ENCODE measurements at regions not wholly inside any gene's neighbourhood (a gene's known extent, or its start where the extent isn't known, plus 50 kb on each side); places are given as distances from the start of the nearest gene placed in this dataset.
"Not testable (repeated sequence)": the region's sequence is repeated elsewhere in the genome, so short reads cannot be mapped to it uniquely, and the experiment has no call there.

GRCh38 chr9:111271047-111271446, 59.0 kb downstream of the OR2K2 start:
- H3K27ac ChIP-seq (ENCODE audit: low read depth in 1 of 2, low read length in 2 of 2), result no peak overlapping the region
- 92% methylated on average over 2 of the region's 2 CpGs for WGBS
- no peak overlapping the region for H3K4me3 ChIP-seq (ENCODE audit: low read depth in 1 of 3, low read length in 3 of 3)
- no peaks in the 10 kb centered on the region for H3K4me1 ChIP-seq (ENCODE audit: control insufficient read depth in 4 of 4, insufficient read depth in 4 of 4, low read length in 3 of 4)
- H3K27me3 ChIP-seq (ENCODE audit: control insufficient read depth in 4 of 4, insufficient read depth in 4 of 4, low read length in 3 of 4), result no peaks in the 10 kb centered on the region
- no peaks in the 10 kb centered on the region for H3K36me3 ChIP-seq (ENCODE audit: control insufficient read depth in 4 of 4, insufficient read depth in 3 of 4, low read depth in 1 of 4, low read length in 3 of 4)
- DNase-seq (ENCODE audit: low spot score), result no peak
- TF ChIP-seq JUND (IDR thresholded peaks at IDR 0.05) (no peak), SP1 (IDR thresholded peaks at IDR 0.05) (no peak), MAX (IDR thresholded peaks at IDR 0.05) (no peak), RXRA (IDR thresholded peaks at IDR 0.05) (no peak)
- H3K9me3 ChIP-seq (ENCODE audit: control insufficient read depth in 4 of 4, low read length in 3 of 4), result no peaks in the 10 kb centered on the region
- no peak overlapping the region for H3K9ac ChIP-seq (ENCODE audit: low read depth in 1 of 2, low read length in 2 of 2)

- not testable (repeated sequence) for DNase-seq (ENCODE audit: low spot score); H3K27me3 ChIP-seq (ENCODE audit: control insufficient read depth in 4 of 4, insufficient read depth in 4 of 4, low read length in 3 of 4); H3K4me1 ChIP-seq (ENCODE audit: control insufficient read depth in 4 of 4, insufficient read depth in 4 of 4, low read length in 3 of 4); H3K27ac ChIP-seq (ENCODE audit: low read depth in 1 of 2, low read length in 2 of 2); H3K36me3 ChIP-seq (ENCODE audit: control insufficient read depth in 4 of 4, insufficient read depth in 3 of 4, low read depth in 1 of 4, low read length in 3 of 4); H3K9ac ChIP-seq (ENCODE audit: low read depth in 1 of 2, low read length in 2 of 2); H3K4me3 ChIP-seq (ENCODE audit: low read depth in 1 of 3, low read length in 3 of 3); H3K9me3 ChIP-seq (ENCODE audit: control insufficient read depth in 4 of 4, low read length in 3 of 4)
- 90% methylated on average over 5 of the region's 5 CpGs for WGBS
Observed at GRCh38 chr9:111266024-111266423, 64.0 kb downstream of the OR2K2 start.

DNA sequence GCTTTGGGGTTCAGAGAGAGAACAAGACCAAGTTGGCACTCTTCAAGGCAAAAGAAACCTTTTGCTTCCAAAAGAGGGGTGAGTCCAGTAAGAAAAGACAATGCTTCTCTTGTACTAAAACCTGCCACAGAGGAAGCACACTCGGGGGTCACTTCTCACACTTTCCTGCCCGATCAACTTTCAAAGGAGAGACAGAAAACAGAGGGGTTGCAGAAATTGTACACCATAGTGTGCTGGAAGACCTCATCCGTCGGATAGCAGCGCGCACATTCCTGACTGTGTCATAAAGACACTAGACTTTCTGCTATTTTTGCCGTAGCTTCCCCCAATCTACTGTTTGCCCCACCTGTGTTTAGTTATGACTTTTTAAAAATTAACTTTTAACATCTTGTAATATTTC, 66.9 kb downstream of the OR2K2 start:
- Histone ChIP-seq H3K27me3 (ENCODE audit: control insufficient read depth in 4 of 4, insufficient read depth in 4 of 4, low read length in 3 of 4) (peaks cover 0 to 2% (median 0%) of the 10 kb centered on the region in 4 donors), H3K36me3 (ENCODE audit: control insufficient read depth in 4 of 4, insufficient read depth in 3 of 4, low read depth in 1 of 4, low read length in 3 of 4) (no peaks in the 10 kb centered on the region), H3K4me3 (ENCODE audit: low read depth in 1 of 3, low read length in 3 of 3) (no peak overlapping the region), H3K9ac (ENCODE audit: low read depth in 1 of 2, low read length in 2 of 2) (no peak overlapping the region), H3K27ac (ENCODE audit: low read depth in 1 of 2, low read length in 2 of 2) (no peak overlapping the region), H3K9me3 (ENCODE audit: control insufficient read depth in 4 of 4, low read length in 3 of 4) (no peaks in the 10 kb centered on the region), H3K4me1 (ENCODE audit: control insufficient read depth in 4 of 4, insufficient read depth in 4 of 4, low read length in 3 of 4) (no peaks in the 10 kb centered on the region)
- DNase-seq (ENCODE audit: low spot score), result no peak
- TF ChIP-seq TAF1 (conservative IDR thresholded peaks at IDR 0.05), result no peak
- TF ChIP-seq HNF4G (IDR thresholded peaks at IDR 0.05), result no peak
- TF ChIP-seq RXRA (IDR thresholded peaks at IDR 0.05), result no peak
- TF ChIP-seq REST (IDR thresholded peaks at IDR 0.05), result no peak
- no peak for TF ChIP-seq EGR1 (IDR thresholded peaks at IDR 0.05; ENCODE audit: low read depth in 2 of 2)
- TF ChIP-seq, protein P1, sequence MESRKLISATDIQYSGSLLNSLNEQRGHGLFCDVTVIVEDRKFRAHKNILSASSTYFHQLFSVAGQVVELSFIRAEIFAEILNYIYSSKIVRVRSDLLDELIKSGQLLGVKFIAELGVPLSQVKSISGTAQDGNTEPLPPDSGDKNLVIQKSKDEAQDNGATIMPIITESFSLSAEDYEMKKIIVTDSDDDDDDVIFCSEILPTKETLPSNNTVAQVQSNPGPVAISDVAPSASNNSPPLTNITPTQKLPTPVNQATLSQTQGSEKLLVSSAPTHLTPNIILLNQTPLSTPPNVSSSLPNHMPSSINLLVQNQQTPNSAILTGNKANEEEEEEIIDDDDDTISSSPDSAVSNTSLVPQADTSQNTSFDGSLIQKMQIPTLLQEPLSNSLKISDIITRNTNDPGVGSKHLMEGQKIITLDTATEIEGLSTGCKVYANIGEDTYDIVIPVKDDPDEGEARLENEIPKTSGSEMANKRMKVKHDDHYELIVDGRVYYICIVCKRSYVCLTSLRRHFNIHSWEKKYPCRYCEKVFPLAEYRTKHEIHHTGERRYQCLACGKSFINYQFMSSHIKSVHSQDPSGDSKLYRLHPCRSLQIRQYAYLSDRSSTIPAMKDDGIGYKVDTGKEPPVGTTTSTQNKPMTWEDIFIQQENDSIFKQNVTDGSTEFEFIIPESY (IDR thresholded peaks at IDR 0.05), result no peak
- no peak for TF ChIP-seq FOXA1 (IDR thresholded peaks at IDR 0.05)
- TF ChIP-seq GABPA (IDR thresholded peaks at IDR 0.05 in 1 of 2, conservative IDR thresholded peaks at IDR 0.05 in 1 of 2), result no peak
- no peak for TF ChIP-seq YY1 (IDR thresholded peaks at IDR 0.05)
- no peak for TF ChIP-seq ATF3 (IDR thresholded peaks at IDR 0.05)
- no peak for TF ChIP-seq FOXA2 (IDR thresholded peaks at IDR 0.05)
- TF ChIP-seq NR2F2 (IDR thresholded peaks at IDR 0.05), result no peak
- no peak for TF ChIP-seq HNF4A (conservative IDR thresholded peaks at IDR 0.05)
- TF ChIP-seq RAD21 (IDR thresholded peaks at IDR 0.05), result no peak
- no peak for TF ChIP-seq SP1 (IDR thresholded peaks at IDR 0.05)
- TF ChIP-seq JUND (IDR thresholded peaks at IDR 0.05), result no peak
- TF ChIP-seq CTCF (IDR thresholded peaks at IDR 0.05; ENCODE audit: low read depth, low read length, missing input control), result no peak
- TF ChIP-seq MAX (IDR thresholded peaks at IDR 0.05), result no peak
- WGBS, result 76% methylated on average over 7 of the region's 7 CpGs

All from liver (tissue), 8 donors.